ENCODE measurements at regions not wholly inside any gene's neighbourhood (a gene's known extent, or its start where the extent isn't known, plus 50 kb on each side); places are given as distances from the start of the nearest gene placed in this dataset.
A peak's percentile ranks its signal among the peaks of the same experiment; 100 is the strongest.

- DNase-seq (ENCODE audit: low spot score) (peak; percentile 89), FAIRE-seq (no peak), ATAC-seq (peak; percentile 68)
- Histone ChIP-seq H3K27ac (ENCODE audit: extremely low read length, insufficient read depth, low read length) (peak overlapping the region; percentile 49), H4K20me1 (ENCODE audit: insufficient read depth, low read length) (peaks cover 3% of the 10 kb centered on the region; the same call in 1 of the 2 replicates), H3K9me3 (ENCODE audit: low read length) (peaks cover 19% of the 10 kb centered on the region), H3K79me2 (ENCODE audit: insufficient read depth, low read length) (no peaks in the 10 kb centered on the region), H3K4me3 (replicated peaks in 1 of 3; ENCODE audit: insufficient read depth in 1 of 3, low read depth in 2 of 3, low read length in 3 of 3) (peak overlapping the region in 1 of 3 experiments; percentile 8; a peak in 1 of 6 replicates), H2AFZ (ENCODE audit: low read length) (no peak overlapping the region), H3K36me3 (replicated peaks in 1 of 2; ENCODE audit: control insufficient read depth in 1 of 2, insufficient read depth in 2 of 2, low read length in 2 of 2) (no peaks in the 10 kb centered on the region), H3K4me1 (ENCODE audit: insufficient read depth, low read length) (peaks cover 44% of the 10 kb centered on the region), H3K27me3 (ENCODE audit: control insufficient read depth in 1 of 2, insufficient read depth in 2 of 2, low read length in 2 of 2) (peaks cover 6 to 46% of the 10 kb centered on the region in 2 experiments), H3K4me2 (ENCODE audit: low read depth, low read length) (peak overlapping the region; percentile 54), H3K9ac (ENCODE audit: insufficient read depth, low read depth, low read length) (no peak overlapping the region)
- 0% methylated on average over 5 of the region's 5 CpGs for WGBS (ENCODE audit: low lambda C conversion rate)
- POLR2A ChIA-PET: interaction anchor here (1.0 to 2.1 kb wide), 2 partner anchors 9 to 113 kb away, joined by 3 to 7 read pairs; no protein-coding TSS in a partner anchor
- BruUV-seq (replicated peaks): no TSS peak
- CTCF ChIA-PET (ENCODE audit: low intra/inter-chr PET ratio, low total read pairs): no interaction called here
- in situ Hi-C loops (cut with HindIII; ENCODE audit: extremely low pct_ligation_motif_present, low pct_unique_long_range_greater_than_20kb) (no loop called here), intact Hi-C loops (cut with micrococcal nuclease; ENCODE audit: unreplicated experiment) (no loop called here)
- TF ChIP-seq BRD4 (CRISPR knock-in tag; IDR thresholded peaks at IDR 0.05) (no peak), ARNT2 (CRISPR knock-in tag; IDR thresholded peaks at IDR 0.05; ENCODE audit: low read depth) (no peak), FOXA1 (IDR thresholded peaks at IDR 0.05) (no peak), FOXA1 (CRISPR knock-in tag; IDR thresholded peaks at IDR 0.05) (peak; percentile 75), MED8 (CRISPR knock-in tag; IDR thresholded peaks at IDR 0.05; ENCODE audit: insufficient replicate concordance) (no peak), KLF9 (CRISPR knock-in tag; IDR thresholded peaks at IDR 0.05; ENCODE audit: low read depth) (no peak), ARID4A (CRISPR knock-in tag; IDR thresholded peaks at IDR 0.05; ENCODE audit: borderline replicate concordance) (peak; percentile 24; the same call in 1 of the 2 replicates), MAX (IDR thresholded peaks at IDR 0.05) (peak; percentile 19; the same call in 1 of the 2 replicates), ZNF512B (CRISPR knock-in tag; IDR thresholded peaks at IDR 0.05; ENCODE audit: borderline replicate concordance) (no peak), HOXA5 (CRISPR knock-in tag; IDR thresholded peaks at IDR 0.05) (no peak), TBP (CRISPR knock-in tag; IDR thresholded peaks at IDR 0.05) (no peak), ZNF703 (CRISPR knock-in tag; IDR thresholded peaks at IDR 0.05; ENCODE audit: borderline replicate concordance) (peak; percentile 29; the same call in 1 of the 2 replicates), ZNF782 (CRISPR knock-in tag; IDR thresholded peaks at IDR 0.05; ENCODE audit: borderline replicate concordance) (no peak), ZMYM4 (CRISPR knock-in tag; IDR thresholded peaks at IDR 0.05) (0 out of 2 replicates have a peak, but pooled peaks have one; percentile 18), ZNF256 (CRISPR knock-in tag; conservative IDR thresholded peaks at IDR 0.05) (no peak), HDAC6 (IDR thresholded peaks at IDR 0.05; ENCODE audit: low read depth, low read length) (no peak), JUN (CRISPR knock-in tag; IDR thresholded peaks at IDR 0.05) (no peak), BCL6 (CRISPR knock-in tag; IDR thresholded peaks at IDR 0.05) (peak; percentile 76), ZNF547 (CRISPR knock-in tag; IDR thresholded peaks at IDR 0.05) (no peak)
These were observed 79.9 kb upstream of the PRR23E start for GRCh38 chr3:127112796-127113570.
